Endothelial cell of umbilical vein (primary cell): ENCODE measurements at regions not wholly inside any gene's neighbourhood (a gene's known extent, or its start where the extent isn't known, plus 50 kb on each side); places are given as distances from the start of the nearest gene placed in this dataset.

Experiments used
- BruUV-seq: library from RNA; stranded (reverse); fragments of 400-500 nt; replicated peaks from 2 replicates; lab custom pipeline; 2021; lab: Mats Ljungman, UMichigan
- CTCF ChIA-PET: fragments of 300-600, 350-600 bp; sonication (Branson Sonifier 250); formaldehyde crosslinking; loops from one replicate; lab custom pipeline; 2021; ENCODE audit warnings: antibody characterized with exemption, inconsistent platforms; lab: Charles Lee
- POLR2A ChIA-PET: fragments of 300-600, 350-600 bp; sonication (Branson Sonifier 250); formaldehyde crosslinking; loops from one replicate; lab custom pipeline; 2021; ENCODE audit warnings: antibody characterized with exemption, inconsistent platforms; lab: Charles Lee
- DNase-seq: peaks from one replicate; pipeline ENCODE4 v3.0.0-alpha.2; 2011; ENCODE audit warnings: low read depth, low spot score
- FAIRE-seq: peaks from 2 replicates; lab custom pipeline; 2011; peaks lifted over from hg19 to GRCh38; lab: Jason Lieb, UNC
- H2AFZ ChIP-seq: 2 replicates; pipeline ENCODE4 v1.6.0; 2012; ENCODE audit warnings: low read depth, low read length, control low read depth, inconsistent platforms
- H3K27ac ChIP-seq: 2 replicates; pipeline ENCODE4 v1.5.1; 2011; ENCODE audit warnings: low read depth, mild to moderate bottlenecking, control low read depth, low read length, moderate library complexity; ENCODE audit not compliant: insufficient read depth
- H3K27me3 ChIP-seq, 2 experiments: 2 replicates each; pipeline versions ENCODE4 v1.6.0 to v1.6.1; 2011; ENCODE audit warnings: low read length in 2 of 2, mixed read lengths in 1 of 2; ENCODE audit not compliant: control insufficient read depth in 2 of 2, insufficient read depth in 2 of 2
- H3K36me3 ChIP-seq, 2 experiments: 2 replicates in 1 of 2; 3 replicates in 1 of 2; pipeline ENCODE4 v1.5.1; 2011; ENCODE audit warnings: low read length in 2 of 2, mild to moderate bottlenecking in 1 of 2, moderate library complexity in 1 of 2; ENCODE audit not compliant: control insufficient read depth in 2 of 2, insufficient read depth in 2 of 2; ENCODE audit errors: extremely low read depth in 1 of 2
- H3K4me1 ChIP-seq: 3 replicates; pipeline ENCODE4 v1.5.1; 2011; ENCODE audit warnings: mild to moderate bottlenecking, low read length; ENCODE audit not compliant: control insufficient read depth, insufficient read depth; ENCODE audit errors: extremely low read depth
- H3K4me2 ChIP-seq: 2 replicates; pipeline ENCODE4 v1.6.1; 2011; ENCODE audit warnings: low read length, control low read depth, mixed read lengths; ENCODE audit not compliant: insufficient read depth
- H3K4me3 ChIP-seq, 3 experiments: fragments of 200-600 bp in 1 of 3; sonication (generic), shearing (Covaris generic) in 1 of 3; replicated peaks in 1 of 3; 2 replicates each; pipeline ENCODE4 v1.5.1; 2011 to 2016; ENCODE audit warnings: control low read depth in 3 of 3, low read length in 3 of 3, mild to moderate bottlenecking in 2 of 3, inconsistent platforms in 1 of 3, low read depth in 1 of 3, moderate library complexity in 1 of 3; ENCODE audit not compliant: insufficient read depth in 1 of 3
- H3K79me2 ChIP-seq: 2 replicates; pipeline ENCODE4 v1.6.0; 2012; ENCODE audit warnings: low read length, inconsistent platforms; ENCODE audit not compliant: control insufficient read depth, insufficient read depth
- H3K9ac ChIP-seq: replicated peaks from 2 replicates; pipeline ENCODE3; 2011; ENCODE audit warnings: low read length, control low read depth; ENCODE audit not compliant: insufficient read depth; ENCODE audit errors: extremely low read depth
- H3K9me1 ChIP-seq: replicated peaks from 3 replicates; pipeline ENCODE4 v1.6.0; 2011; ENCODE audit warnings: mild to moderate bottlenecking, low read length; ENCODE audit not compliant: control insufficient read depth, insufficient read depth; ENCODE audit errors: extremely low read depth
- H3K9me3 ChIP-seq: replicated peaks from 2 replicates; pipeline ENCODE4 v1.5.1; 2012; ENCODE audit warnings: low read length, inconsistent platforms; ENCODE audit not compliant: control insufficient read depth, insufficient read depth
- H4K20me1 ChIP-seq: replicated peaks from 2 replicates; pipeline ENCODE3; 2011; ENCODE audit warnings: mild to moderate bottlenecking, low read length; ENCODE audit not compliant: control insufficient read depth, insufficient read depth; ENCODE audit errors: extremely low read depth
- EZH2 ChIP-seq: IDR thresholded peaks from 2 replicates; pipeline ENCODE4 v1.6.1; 2012; ENCODE audit warnings: borderline replicate concordance, low read depth, mild to moderate bottlenecking, moderate library complexity, low read length, inconsistent platforms; ENCODE audit not compliant: severe bottlenecking
- FOS ChIP-seq: IDR thresholded peaks from 2 replicates; pipeline ENCODE4 v1.6.1; 2011; ENCODE audit warnings: mild to moderate bottlenecking, low read length, moderate library complexity, borderline replicate concordance; ENCODE audit not compliant: insufficient read depth
- GATA2 ChIP-seq: IDR thresholded peaks from 2 replicates; pipeline ENCODE4 v1.7.0; 2011; ENCODE audit warnings: low read depth, mild to moderate bottlenecking, moderate library complexity, mixed read lengths, low read length; ENCODE audit not compliant: insufficient read length, insufficient read depth
- JUN ChIP-seq: IDR thresholded peaks from 2 replicates; pipeline ENCODE4 v1.6.1; 2011; ENCODE audit warnings: borderline replicate concordance, low read depth; ENCODE audit not compliant: insufficient read length, insufficient read depth
- MYC ChIP-seq: IDR thresholded peaks from one replicate; pipeline ENCODE4 v1.6.1; 2011; ENCODE audit warnings: mild to moderate bottlenecking, low read depth, low read length
- POLR2AphosphoS5 ChIP-seq: IDR thresholded peaks from 2 replicates; pipeline ENCODE4 v1.6.1; 2012; ENCODE audit warnings: low read depth, mild to moderate bottlenecking, control low read depth, low read length, moderate library complexity; ENCODE audit not compliant: insufficient read depth
- dilution Hi-C: fragments of 300-500 bp; cut with MboI; formaldehyde crosslinking; loops from one replicate; pipeline ENCODE4 v1.15.0; 2019; ENCODE audit warnings: low sequenced_read_pairs; ENCODE audit not compliant: extremely low pct_ligation_motif_present
- intact Hi-C: fragments of 100-400 bp; cut with micrococcal nuclease; formaldehyde crosslinking; loops from one replicate; pipeline ENCODE4 v1.10.0; 2022
- TF ChIP-seq, protein P1 (sequence below), 2 donors: IDR thresholded peaks; 1 replicate in 1 of 2; 2 replicates in 1 of 2; pipeline ENCODE4 v1.5.1; 2011; ENCODE audit warnings: low read length in 2 of 2, mild to moderate bottlenecking in 2 of 2, moderate library complexity in 2 of 2, control low read depth in 1 of 2, inconsistent platforms in 1 of 2, low read depth in 1 of 2; ENCODE audit not compliant: insufficient read depth in 1 of 2; ENCODE audit errors: extremely low read depth in 1 of 2
- TF ChIP-seq, protein P2 (sequence below): IDR thresholded peaks from 2 replicates; pipeline ENCODE4 v1.6.1; 2011; ENCODE audit not compliant: insufficient read depth, insufficient read length

GRCh38 chr14:40762177-40762576, 844.5 kb upstream of the LRFN5 start:
- H3K4me1 ChIP-seq = no peaks in the 10 kb centered on the region
- no peak for TF ChIP-seq GATA2
- TF ChIP-seq, protein P1, sequence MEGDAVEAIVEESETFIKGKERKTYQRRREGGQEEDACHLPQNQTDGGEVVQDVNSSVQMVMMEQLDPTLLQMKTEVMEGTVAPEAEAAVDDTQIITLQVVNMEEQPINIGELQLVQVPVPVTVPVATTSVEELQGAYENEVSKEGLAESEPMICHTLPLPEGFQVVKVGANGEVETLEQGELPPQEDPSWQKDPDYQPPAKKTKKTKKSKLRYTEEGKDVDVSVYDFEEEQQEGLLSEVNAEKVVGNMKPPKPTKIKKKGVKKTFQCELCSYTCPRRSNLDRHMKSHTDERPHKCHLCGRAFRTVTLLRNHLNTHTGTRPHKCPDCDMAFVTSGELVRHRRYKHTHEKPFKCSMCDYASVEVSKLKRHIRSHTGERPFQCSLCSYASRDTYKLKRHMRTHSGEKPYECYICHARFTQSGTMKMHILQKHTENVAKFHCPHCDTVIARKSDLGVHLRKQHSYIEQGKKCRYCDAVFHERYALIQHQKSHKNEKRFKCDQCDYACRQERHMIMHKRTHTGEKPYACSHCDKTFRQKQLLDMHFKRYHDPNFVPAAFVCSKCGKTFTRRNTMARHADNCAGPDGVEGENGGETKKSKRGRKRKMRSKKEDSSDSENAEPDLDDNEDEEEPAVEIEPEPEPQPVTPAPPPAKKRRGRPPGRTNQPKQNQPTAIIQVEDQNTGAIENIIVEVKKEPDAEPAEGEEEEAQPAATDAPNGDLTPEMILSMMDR (IDR thresholded peaks at IDR 0.05; ENCODE audit: extremely low read depth in 1 of 2, insufficient read depth in 1 of 2, low read depth in 1 of 2, low read length in 2 of 2) = no peak
- no peak for TF ChIP-seq FOS
- TF ChIP-seq JUN = no peak
- TF ChIP-seq MYC = no peak
- TF ChIP-seq POLR2AphosphoS5 = no peak
- no peak for TF ChIP-seq EZH2
- TF ChIP-seq, protein P2, sequence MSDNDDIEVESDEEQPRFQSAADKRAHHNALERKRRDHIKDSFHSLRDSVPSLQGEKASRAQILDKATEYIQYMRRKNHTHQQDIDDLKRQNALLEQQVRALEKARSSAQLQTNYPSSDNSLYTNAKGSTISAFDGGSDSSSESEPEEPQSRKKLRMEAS = no peak
- no peak overlapping the region for H2AFZ ChIP-seq
- no peak overlapping the region for H3K9ac ChIP-seq
- intact Hi-C loops = no loop called here
- dilution Hi-C loops = no loop called here
- CTCF ChIA-PET = no interaction called here
- no peaks in the 10 kb centered on the region for H3K9me1 ChIP-seq
- POLR2A ChIA-PET = no interaction called here
- no peaks in the 10 kb centered on the region for H3K36me3 ChIP-seq
- no peak overlapping the region for H3K4me2 ChIP-seq
- no peak for DNase-seq
- H4K20me1 ChIP-seq = no peaks in the 10 kb centered on the region
- no peaks in the 10 kb centered on the region for H3K27me3 ChIP-seq
- H3K9me3 ChIP-seq = peaks cover 5% of the 10 kb centered on the region
- H3K79me2 ChIP-seq = no peaks in the 10 kb centered on the region
- BruUV-seq = no TSS peak
- FAIRE-seq = no peak
- no peak overlapping the region for H3K4me3 ChIP-seq
- no peak overlapping the region for H3K27ac ChIP-seq
